Daoy (cell line): ENCODE measurements at regions not wholly inside any gene's neighbourhood (a gene's known extent, or its start where the extent isn't known, plus 50 kb on each side); places are given as distances from the start of the nearest gene placed in this dataset.
"Not testable (repeated sequence)": the region's sequence is repeated elsewhere in the genome, so short reads cannot be mapped to it uniquely, and the experiment has no call there.

Source experiments
- DNase-seq: peaks from one replicate; pipeline ENCODE4 v3.0.0-alpha.2; 2015; ENCODE audit warnings: low read depth

DNA sequence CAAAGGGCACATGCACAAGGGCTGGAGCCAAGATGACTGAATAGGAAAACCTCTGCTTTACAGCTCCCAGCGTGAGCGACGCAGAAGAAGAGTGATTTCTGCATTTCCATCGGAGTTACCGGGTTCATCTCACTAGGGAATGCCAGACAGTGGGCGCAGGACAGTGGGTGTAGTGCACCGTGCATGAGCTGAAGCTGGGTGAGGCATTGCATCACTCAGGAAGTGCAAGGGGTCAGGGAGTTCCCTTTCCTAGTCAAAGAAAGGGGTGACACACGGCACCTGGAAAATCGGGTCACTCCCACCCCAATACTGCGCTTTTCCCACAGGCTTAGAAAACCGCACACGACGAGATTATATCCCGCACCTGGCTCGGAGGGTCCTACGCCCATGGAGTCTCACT lies 64.5 kb upstream of the HTR1E start:
- DNase-seq = not testable (repeated sequence)

DNA sequence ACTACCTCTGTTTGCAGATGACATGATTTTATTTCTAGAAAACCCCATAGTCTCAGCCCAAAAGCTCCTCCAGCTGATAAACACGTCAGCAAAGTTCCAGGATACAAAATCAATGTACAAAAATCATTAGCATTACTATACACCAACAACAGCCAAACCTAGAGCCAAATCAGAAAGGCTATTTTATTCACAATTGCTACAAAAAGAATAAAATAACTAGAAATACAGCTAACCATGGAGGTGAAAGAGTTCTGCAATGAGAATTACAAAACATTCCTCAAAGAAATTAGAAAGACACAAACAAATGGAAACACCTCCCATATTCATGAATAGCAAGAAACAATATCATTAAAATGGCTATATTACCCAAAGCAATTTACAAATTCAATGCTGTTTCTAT lies 65.6 kb upstream of the HTR1E start:
- no peak for DNase-seq

DNA sequence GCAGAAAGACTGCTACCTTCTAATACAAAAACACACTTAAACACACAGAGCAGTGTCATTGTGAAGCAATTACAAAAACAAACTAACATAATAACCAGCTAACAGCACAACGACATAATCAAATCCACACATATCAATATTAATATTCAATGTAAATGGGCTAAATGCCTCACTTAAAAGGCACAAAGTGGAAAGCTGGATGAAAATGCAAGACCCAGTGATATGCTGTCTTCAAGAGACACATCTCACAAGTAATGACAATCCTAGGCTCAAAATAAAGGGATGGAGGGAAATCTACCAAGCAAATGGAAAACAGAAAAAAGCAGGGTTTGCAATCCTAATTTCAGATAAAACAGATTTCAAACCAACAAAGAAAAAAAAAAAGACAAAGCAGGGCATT lies 67.8 kb upstream of the HTR1E start:
- DNase-seq = no peak

DNA sequence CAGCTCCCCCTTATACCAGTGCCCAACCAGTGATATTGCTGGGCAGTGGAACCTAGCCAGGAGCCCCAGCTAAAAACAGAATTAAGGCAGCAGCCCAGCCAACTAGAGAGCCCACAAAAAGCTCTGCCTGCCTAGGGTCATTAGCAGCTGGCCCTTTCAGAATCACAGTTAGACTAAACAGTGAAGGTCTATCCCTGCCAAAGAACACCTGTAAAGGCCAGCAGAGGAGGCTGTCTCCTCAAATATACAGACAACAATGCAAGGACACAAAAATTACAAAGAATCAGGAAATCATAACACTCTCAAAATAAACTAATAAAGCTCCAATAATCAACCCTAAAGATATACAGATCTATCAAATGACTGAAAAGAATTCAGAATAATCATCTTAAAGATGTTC lies 77.8 kb upstream of the HTR1E start:
- no peak for DNase-seq

DNA sequence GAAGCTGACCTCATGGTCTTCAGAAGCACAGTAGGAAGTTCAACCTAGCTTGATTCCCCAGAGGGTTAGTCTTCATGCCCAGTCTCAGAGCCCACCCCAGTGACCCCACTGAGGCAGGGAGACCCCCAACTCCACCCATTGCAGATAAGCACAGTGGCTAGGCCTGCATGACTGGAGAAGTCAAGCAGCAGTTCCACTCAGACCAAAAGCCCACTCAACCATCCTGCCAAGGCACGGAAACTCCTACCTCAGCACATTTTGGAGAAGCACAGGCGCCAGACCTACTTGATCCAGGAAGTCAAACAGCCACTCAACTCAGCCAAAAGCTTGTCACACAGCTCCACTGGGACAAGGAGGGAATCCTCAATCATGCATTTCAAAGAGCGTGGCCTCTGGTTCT lies 78.4 kb upstream of the HTR1E start:
- DNase-seq = no peak

DNA sequence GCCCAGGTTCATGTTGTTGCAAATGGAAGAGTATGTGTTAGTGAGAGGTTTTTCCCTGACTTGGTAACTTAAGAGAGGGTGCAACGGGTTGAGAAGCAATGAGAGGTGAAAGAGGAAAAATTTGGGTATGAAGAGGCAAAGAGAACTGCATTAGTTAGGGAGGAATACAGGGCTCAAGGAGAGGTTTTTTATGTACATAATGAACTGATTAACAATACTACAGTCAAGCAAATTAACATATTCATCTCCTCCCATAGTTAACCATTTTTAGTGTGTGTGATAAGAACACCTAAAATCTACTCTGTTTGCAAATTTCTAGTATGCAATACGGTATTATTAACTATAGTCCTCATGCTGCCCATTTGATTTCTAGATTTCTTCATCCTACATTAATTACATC lies 79.5 kb upstream of the HTR1E start:
- no peak for DNase-seq

DNA sequence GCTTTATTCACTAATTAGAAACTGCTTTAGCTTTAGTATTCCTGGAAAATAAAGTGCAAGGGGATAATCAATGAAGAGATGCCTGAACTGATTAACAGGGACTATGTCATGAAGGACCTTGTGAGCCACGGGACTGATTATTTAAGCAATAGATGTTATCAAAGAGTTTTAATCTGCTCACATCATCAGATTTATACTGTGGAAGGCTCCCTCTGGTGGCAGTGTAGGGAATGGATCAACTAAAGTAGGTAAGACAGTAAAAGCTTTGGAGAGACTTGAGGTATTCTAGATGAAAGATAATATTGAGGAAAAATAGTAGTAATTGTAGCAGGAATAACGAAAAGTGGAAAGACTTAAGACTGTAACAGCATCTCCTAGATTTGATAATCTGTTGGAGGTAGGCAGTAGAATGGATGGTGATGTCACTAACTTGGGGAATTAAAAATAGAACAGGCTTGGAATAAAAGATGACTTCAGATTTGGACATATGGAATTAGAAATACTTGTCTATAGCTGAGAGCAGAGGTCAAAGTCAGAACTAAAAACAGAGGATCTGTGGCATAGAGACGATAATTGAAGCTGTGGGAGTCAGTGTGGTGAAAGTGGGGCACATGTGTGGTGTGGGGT lies 80.3 kb upstream of the HTR1E start:
- DNase-seq = no peak

DNA sequence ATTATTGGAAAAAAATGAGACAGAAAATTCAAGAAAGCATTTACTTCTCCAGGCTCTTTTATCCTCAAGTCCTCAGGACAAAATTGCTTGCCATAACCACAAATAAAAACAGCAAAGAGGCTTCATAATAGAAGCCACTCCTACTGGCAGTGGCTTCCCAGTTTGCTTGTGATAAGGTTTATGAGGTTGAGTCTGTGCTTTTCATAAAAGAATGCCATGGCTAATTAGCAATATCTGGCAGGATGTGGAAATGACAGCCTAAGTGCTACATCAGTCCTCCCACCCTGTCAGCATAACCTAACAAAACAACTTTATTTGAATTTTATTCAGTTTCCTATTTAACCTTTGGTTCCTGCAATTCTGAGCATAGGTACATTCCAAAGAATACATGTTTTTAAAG lies 80.9 kb upstream of the HTR1E start:
- no peak for DNase-seq

DNA sequence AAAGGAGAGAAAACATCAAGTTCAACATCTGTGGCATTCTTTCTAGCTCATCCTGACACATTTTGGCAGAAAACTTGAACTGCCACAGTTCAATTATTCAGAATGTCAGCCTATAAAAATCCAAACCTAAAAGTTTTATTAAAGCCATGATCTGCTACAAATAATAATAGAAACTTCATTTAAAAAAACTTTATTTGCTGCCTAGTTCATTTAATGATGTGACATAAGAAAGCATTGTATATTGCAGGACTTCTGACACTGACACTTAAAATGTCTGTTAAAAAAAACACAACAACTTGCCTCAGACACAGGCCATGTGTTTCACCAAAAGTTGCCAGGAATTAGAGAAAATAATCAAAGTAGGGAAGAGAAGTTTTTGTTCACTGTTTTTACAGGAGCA lies 88.3 kb upstream of the HTR1E start:
- DNase-seq = no peak

DNA sequence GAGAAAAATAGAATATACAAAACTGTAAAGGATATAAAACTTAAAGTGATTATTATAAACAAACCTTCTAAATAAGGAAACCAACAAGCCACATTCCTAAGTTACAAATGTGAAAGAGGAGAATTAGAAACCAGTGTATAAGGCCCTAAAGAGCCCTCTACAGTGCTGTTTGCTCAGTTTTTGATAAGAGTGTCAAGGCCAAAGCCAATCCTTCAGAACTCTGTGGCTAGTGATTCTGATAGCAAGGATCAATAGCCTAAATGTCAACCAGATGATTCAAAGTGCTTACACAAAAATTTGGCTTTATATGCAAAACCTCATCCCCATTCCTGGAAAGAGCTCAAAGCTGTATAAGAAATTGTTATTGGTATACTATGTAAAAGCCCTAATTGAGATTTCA lies 104.6 kb upstream of the HTR1E start:
- no peak for DNase-seq

DNA sequence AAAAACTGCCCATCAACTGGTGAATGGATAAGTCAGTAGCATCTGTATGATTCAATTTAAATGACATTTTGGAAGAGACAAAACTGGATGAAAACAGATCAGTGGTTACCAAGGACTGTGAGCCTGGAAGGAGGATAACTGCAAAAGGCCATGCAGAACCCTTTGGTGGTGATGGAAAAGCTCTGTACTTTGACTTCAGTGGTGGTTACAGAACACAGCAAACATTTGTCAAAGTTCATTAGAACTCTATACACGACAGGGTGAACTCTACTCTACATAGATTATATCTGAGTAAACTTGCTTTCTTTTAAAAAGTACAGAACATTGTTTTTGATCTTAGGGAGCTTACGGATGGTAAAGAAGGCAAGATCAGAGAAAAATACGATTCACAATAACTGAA lies 111.9 kb upstream of the HTR1E start:
- no peak for DNase-seq

DNA sequence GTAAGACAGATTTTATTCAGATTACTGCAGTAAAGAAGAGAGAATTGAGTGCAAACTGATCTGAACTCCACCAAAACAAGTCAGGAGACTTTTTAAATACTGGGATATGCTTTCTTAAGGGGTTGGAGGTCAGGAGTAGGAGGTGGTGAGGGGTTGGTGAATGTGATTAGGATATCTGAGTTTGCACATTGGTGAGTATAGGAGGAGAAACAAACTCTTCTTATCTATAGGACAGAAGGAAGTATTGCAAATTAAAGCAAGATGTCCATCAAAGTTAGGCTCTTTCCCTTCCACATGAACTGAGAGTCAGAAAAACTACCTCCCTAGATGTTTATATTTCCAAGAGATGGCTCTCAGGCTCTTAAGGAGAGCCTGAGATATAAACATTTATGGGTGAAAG lies 114.6 kb upstream of the HTR1E start:
- no peak for DNase-seq

DNA sequence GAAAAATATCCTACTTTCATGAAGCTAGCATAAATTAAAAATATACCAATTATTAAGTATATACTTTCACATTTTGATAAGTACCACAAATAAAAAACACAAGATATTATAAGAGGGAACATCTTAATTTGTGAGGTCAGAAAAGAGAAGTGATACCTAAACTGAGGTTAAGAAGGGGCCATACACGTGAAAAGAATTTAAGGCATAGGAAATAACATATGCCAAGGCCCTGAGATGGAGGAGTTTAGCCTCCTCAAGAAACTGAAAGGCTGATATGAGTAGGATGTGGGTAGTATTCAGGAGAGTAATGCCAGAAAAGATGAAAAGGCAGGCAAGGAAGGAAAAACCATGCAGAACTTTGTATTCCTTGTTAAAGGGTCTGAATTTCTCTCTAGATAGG lies 116.6 kb upstream of the HTR1E start:
- no peak for DNase-seq

DNA sequence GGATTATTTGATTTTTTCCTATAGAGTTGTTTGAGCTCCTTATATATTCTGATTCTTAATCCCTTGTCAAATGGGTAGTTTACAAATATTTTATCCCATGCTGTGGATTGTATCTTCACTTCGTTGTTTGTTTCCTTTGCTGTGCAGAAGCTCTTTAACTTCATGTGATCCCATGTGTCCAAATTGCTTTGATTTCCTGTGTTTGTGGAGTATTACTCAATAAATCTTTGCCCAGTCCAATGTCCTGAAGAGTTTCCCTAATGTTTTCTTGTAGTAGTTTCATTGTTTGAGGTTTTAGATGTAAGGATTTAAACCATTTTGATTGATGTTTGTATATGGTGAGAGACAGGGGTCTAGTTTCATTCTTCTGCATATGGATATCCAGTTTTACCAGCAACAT lies 143.7 kb upstream of the HTR1E start:
- DNase-seq = no peak

DNA sequence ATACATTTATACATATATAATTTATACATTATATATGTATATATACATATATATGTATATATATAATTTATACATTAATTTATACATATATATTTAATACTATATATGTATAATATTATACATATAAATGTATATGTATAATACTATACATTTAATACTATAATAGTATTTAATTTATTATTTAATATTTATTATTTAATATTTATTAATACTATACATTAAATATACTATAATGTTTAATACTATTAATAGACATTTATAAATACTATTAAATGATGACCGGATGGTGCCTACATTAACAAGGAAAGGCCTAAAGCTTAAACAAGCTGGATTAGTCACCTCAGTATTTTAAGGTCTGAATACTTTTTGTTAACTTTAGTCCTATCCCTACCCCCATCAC lies 145.9 kb upstream of the HTR1E start:
- DNase-seq = no peak

DNA sequence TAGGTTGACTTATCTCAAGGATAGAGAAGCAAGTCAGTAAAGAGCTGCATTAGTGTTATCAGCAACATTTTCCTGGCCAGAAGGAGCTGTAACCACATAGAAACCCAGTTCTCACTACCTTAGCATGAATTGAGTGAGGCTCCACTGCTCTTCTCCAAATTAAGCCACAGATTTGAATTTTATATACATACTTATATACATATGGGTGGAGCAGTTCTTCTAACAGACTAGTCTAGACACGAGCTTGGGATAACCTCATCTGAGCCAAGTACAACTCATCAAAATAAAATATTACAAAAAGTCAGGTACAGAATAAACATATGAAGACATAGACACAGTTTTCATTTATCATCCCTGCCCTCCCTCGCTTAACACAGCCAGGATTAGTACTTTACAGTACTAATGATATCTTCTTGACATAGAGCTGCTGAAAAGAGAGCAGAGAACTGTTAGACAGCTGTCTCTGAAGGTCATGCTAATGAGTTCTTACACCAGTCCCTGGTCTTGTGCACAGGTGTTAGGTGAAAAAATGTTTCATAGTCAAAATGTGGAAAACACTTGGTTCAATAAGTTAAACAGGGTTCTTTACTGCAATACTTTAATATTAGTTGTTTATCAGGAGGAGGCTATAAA lies 147.4 kb upstream of the HTR1E start:
- no peak for DNase-seq

DNA sequence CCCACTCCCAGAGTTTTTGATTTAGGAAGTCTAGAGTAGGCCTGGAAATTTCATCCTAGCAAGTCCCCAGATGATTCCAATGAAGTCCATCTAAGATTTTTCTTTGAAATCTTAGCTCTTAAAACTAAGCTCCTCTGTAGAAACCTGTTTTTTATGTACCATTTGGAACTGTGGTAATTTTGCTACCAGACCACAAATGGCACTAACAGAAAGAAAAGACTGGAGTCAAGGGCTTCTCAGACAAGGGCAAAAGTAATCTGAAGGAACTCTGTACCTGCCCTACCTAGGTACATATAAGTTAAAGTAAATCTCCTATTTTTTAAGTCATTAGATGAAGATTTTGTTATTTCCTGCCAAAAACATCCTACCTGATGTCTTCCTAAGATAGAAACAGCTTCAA lies 155.0 kb upstream of the HTR1E start:
- no peak for DNase-seq

DNA sequence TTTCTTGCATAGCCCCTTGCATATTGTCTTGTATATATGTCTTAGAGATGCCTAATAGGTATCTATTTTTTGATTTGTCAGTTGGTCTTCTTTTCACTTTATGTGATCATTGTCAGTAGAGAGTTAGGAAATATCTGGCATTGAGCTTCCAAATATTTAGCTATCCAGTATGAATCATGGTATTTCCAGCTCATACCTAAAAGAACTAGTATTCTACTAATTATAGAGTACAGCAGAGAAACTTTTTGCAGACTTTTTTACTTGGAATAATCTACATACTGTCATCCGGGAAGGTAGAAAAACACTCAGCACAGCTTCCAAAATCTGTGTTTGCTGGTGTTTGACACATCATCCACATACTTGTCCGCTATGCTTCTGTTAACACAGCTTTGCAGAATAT lies 156.4 kb upstream of the HTR1E start:
- DNase-seq = no peak

DNA sequence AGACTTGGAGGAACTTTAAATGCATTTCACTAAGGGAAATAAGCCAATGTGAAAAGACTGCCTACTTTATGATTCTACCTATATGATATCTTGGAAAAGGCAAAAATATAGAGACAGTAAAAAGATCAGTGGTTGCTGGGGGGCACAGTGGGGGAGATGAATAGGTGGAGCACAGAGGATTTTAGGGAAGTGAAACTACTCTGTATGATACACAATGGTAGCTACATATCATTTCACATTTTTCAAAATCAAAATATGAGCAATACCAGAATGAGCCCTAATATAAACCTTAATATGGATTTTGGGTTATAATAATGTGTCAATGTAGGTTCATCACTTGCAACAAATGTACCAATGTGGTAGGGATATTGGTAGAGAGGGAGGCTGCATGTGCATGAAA lies 161.4 kb upstream of the HTR1E start:
- no peak for DNase-seq

DNA sequence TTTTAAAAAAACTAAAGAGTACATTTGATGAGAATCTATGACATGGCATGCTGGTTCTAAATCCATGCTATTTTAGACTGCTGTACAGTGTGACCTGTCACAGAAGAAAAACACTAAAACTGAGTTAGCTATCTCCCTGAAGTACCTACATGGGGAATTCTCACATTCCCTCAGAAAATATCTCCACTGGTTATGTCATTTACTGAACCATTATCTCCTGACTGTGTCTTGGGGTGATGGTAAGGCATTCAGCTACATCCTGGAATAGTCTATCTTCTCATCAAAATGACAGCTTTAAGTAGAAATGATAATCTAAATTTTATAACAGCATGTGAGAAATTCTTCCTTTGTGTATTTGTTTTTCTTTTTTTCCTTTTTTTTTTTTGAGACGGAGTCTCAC lies 172.1 kb upstream of the HTR1E start:
- no peak for DNase-seq

DNA sequence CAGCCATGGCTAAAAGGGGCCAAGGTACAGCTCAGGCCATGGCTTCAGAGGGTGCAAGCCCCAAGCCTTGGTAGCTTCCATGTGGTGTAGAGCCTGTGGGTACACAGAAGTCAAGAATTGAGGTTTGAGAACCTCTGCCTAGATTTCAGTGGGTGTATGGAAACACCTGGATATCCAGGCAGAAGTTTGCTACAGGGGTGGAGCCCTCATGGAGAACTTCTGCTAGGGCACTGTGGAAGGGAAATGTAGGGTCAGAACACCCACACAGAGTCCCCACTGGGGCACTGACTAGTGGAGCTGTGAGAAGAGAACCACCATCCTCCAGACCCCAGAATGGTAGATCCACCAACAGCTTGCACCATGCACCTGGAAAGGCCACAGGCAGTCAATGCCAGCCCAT lies 177.4 kb upstream of the HTR1E start:
- not testable (repeated sequence) for DNase-seq

DNA sequence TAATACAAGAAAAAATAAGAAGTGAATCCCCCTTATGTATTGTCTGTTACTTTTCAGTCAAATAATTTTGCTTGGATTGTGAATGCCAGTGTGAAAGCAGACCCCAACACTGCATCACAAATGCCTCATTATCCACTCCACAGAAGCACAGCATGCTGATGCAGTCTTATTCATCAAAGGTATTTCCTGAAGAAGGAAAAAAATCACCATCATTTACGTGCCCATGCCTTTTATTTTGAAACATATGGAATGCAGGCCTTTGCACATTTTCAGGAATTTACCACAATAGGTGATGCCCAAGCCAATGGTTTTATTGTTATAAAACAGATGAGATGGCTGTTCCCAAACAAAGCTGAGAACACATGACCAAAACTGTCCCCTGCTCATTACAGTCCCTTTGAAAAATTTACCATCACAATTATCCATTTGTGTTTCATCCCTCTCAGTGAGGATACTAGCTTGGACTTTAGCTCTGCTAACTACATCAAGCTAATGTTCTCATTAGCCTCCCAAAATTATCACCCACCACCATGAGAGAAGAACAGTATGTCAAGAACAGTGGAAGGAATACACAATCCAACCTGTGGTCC lies 180.6 kb upstream of the HTR1E start:
- no peak for DNase-seq

DNA sequence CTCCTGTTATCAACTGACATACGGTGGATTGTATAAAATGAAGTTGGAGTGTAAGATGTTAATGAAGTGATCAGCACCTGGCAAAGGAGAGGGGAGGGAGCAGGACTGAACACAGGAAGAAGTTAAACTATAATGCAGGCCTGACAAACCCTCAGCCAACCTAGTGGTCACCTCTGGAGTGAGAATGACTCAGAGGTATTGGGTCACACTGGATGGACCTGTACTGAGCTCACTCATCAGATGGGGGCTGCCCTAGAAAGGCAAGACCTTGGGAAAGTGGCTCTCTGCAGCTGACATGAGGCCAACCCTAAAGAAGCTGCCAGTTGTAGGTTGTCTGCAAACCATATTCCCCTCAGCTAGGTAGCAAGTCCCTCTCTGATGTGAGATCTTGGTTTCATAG lies 193.3 kb upstream of the HTR1E start:
- no peak for DNase-seq

DNA sequence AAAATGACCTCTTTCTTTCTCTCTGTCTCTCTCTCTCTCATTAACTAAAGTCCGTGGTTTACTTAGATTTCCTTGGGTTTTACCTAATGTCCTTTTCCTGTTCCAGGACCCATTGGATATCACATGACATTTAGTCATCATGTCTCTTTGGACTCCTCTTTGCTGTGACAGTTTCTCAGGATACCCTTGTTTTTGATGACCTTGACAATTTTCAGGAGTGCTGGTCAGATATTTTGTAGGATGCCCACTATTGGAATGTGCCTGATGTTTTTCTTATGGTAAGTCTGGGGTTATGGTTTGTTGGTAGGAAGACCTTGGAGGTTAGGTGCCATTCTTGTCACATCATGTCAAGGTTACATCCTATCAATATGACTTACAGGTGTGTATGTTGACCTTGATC lies 199.2 kb upstream of the HTR1E start:
- no peak for DNase-seq
